KMS-11 (cell line): ENCODE measurements at regions not wholly inside any gene's neighbourhood (a gene's known extent, or its start where the extent isn't known, plus 50 kb on each side); places are given as distances from the start of the nearest gene placed in this dataset.

ENCODE experiments used
- H2AFZ ChIP-seq: fragments of 200-600 bp; sonication (generic); 2 replicates; pipeline ENCODE4 v1.6.1; 2016; ENCODE audit warnings: antibody characterized with exemption, mixed run types, low read depth
- H3K27ac ChIP-seq: fragments of 200-600 bp; sonication (generic); 2 replicates; pipeline ENCODE4 v1.6.1; 2016; ENCODE audit warnings: mild to moderate bottlenecking, mixed run types
- H3K27me3 ChIP-seq: fragments of 200-600 bp; sonication (generic); 2 replicates; pipeline ENCODE4 v1.6.1; 2017; ENCODE audit warnings: mild to moderate bottlenecking, low read depth, mixed run types, moderate library complexity; ENCODE audit not compliant: insufficient read depth
- H3K36me3 ChIP-seq: fragments of 200-600 bp; sonication (generic); 2 replicates; pipeline ENCODE4 v1.6.1; 2017; ENCODE audit warnings: mild to moderate bottlenecking, mixed run types; ENCODE audit not compliant: insufficient read depth
- H3K4me1 ChIP-seq: fragments of 200-600 bp; sonication (generic); 2 replicates; pipeline ENCODE4 v1.6.1; 2016; ENCODE audit warnings: mild to moderate bottlenecking, low read depth, mixed run types; ENCODE audit not compliant: poor library complexity, severe bottlenecking
- H3K4me2 ChIP-seq: fragments of 200-600 bp; sonication (generic); 2 replicates; pipeline ENCODE4 v1.7.0; 2016; ENCODE audit warnings: mild to moderate bottlenecking, mixed run types
- H3K4me3 ChIP-seq: fragments of 200-600 bp; sonication (generic); IDR thresholded peaks from 2 replicates; pipeline ENCODE4 v1.6.1; 2017; ENCODE audit warnings: low read depth, low read length, mixed read lengths; ENCODE audit not compliant: insufficient read depth
- H3K79me2 ChIP-seq: fragments of 200-600 bp; sonication (generic); 2 replicates; pipeline ENCODE4 v1.6.1; 2016; ENCODE audit warnings: low read depth, mixed run types; ENCODE audit not compliant: insufficient read depth
- H3K9ac ChIP-seq: fragments of 200-600 bp; sonication (generic); 2 replicates; pipeline ENCODE4 v1.6.1; 2016; ENCODE audit warnings: mild to moderate bottlenecking, mixed run types
- H4K20me1 ChIP-seq: fragments of 200-600 bp; sonication (generic); 2 replicates; pipeline ENCODE4 v1.6.1; 2016; ENCODE audit warnings: mild to moderate bottlenecking, mixed run types; ENCODE audit not compliant: insufficient read depth
- TF ChIP-seq, protein P1 (sequence below): fragments of 200-600 bp; sonication (generic); conservative IDR thresholded peaks from 2 replicates; pipeline ENCODE4 v1.6.1; 2017; ENCODE audit warnings: low read depth, mild to moderate bottlenecking, antibody characterized with exemption, low read length, moderate library complexity, mixed read lengths

DNA sequence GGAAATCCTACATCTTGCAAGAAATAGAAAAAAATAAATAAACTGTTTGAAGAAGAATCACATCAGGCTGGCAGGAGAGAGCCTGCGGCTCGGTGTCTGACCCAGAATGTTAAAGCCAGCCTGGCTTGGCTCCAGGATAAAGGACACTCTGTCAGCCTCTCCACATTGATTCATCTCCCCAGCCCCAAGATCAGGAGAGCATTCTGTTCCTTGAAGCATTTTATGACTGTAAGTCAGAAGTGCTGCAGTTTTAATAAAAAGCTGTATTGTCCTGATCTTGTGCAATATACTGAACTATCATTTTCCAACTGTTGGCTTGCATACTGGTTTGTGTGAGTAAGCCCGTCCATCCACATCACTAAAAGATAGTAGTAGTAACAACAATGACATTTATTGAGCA lies 426.6 kb downstream of the HAPSTR1 start:
- TF ChIP-seq, protein P1, sequence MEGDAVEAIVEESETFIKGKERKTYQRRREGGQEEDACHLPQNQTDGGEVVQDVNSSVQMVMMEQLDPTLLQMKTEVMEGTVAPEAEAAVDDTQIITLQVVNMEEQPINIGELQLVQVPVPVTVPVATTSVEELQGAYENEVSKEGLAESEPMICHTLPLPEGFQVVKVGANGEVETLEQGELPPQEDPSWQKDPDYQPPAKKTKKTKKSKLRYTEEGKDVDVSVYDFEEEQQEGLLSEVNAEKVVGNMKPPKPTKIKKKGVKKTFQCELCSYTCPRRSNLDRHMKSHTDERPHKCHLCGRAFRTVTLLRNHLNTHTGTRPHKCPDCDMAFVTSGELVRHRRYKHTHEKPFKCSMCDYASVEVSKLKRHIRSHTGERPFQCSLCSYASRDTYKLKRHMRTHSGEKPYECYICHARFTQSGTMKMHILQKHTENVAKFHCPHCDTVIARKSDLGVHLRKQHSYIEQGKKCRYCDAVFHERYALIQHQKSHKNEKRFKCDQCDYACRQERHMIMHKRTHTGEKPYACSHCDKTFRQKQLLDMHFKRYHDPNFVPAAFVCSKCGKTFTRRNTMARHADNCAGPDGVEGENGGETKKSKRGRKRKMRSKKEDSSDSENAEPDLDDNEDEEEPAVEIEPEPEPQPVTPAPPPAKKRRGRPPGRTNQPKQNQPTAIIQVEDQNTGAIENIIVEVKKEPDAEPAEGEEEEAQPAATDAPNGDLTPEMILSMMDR, result no peak
- H3K79me2 ChIP-seq, result no peaks in the 10 kb centered on the region
- no peak overlapping the region for H3K4me3 ChIP-seq
- H3K9ac ChIP-seq, result no peak overlapping the region
- no peak overlapping the region for H3K4me2 ChIP-seq
- no peaks in the 10 kb centered on the region for H3K36me3 ChIP-seq
- H3K27ac ChIP-seq, result no peak overlapping the region
- no peaks in the 10 kb centered on the region for H3K4me1 ChIP-seq
- no peaks in the 10 kb centered on the region for H4K20me1 ChIP-seq
- H3K27me3 ChIP-seq, result no peaks in the 10 kb centered on the region
- no peak overlapping the region for H2AFZ ChIP-seq

DNA sequence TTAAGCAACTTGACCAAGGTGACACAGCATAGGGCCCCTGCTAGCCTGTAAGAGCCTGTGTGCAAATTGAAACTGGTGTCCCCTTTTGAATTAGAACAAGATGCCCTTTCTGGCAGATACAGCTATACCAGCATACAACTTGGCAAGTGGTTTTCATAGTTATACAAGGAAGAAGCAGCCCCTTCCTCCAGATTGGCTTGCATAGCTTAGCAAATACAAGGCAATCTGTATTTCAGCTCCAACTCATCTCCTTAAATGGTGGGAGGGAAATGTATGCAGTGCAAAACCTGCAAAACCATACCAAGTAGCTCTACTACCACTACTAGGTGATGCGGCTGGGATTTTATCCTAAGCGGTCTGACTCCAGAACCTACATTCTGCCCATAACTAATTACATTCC lies 427.1 kb downstream of the HAPSTR1 start:
- TF ChIP-seq, protein P1, result no peak
- Histone ChIP-seq H3K4me1 (no peaks in the 10 kb centered on the region), H3K79me2 (no peaks in the 10 kb centered on the region)

DNA sequence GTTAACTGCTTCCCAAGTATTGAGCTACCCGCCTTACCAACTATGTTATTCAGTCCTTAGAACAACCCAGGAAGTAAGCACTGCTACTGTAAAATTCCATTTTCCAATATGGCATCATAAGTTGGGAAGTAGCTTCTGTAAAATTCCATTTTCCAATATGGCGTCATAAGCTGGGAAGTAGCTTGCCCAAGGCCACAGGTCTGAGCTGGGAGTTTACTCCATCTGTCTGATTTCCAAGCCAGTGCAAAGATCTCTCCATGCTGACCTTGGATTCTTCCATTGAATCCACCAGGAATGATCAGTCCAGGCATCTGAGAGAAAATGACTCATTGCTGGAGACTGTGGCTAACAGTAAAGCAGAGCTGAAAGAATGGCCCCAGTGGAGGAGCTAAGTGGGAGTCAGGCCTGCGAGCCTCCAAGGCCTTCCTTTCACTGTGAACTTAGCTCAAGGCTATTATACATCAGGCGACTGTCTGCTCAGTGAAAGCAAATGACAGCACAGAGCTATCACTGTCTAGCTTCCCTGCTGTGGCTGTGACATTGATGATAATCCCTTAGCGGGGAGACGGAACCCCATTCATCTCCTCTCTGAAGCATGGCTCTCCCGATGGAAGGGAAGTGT lies 430.4 kb downstream of the HAPSTR1 start:
- Histone ChIP-seq H4K20me1 (no peaks in the 10 kb centered on the region), H3K9ac (no peak overlapping the region), H3K4me3 (no peak overlapping the region), H3K4me1 (no peaks in the 10 kb centered on the region), H3K27ac (no peak overlapping the region), H3K79me2 (no peaks in the 10 kb centered on the region), H2AFZ (no peak overlapping the region), H3K36me3 (no peaks in the 10 kb centered on the region), H3K27me3 (no peaks in the 10 kb centered on the region), H3K4me2 (no peak overlapping the region)
- TF ChIP-seq, protein P1, result no peak

More for the DNA sequence above, 427.1 kb downstream of the HAPSTR1 start:
- Histone ChIP-seq H3K4me3 (no peak overlapping the region), H3K36me3 (no peaks in the 10 kb centered on the region), H2AFZ (no peak overlapping the region), H4K20me1 (no peaks in the 10 kb centered on the region), H3K27ac (no peak overlapping the region), H3K4me2 (no peak overlapping the region), H3K27me3 (no peaks in the 10 kb centered on the region), H3K9ac (no peak overlapping the region)

DNA sequence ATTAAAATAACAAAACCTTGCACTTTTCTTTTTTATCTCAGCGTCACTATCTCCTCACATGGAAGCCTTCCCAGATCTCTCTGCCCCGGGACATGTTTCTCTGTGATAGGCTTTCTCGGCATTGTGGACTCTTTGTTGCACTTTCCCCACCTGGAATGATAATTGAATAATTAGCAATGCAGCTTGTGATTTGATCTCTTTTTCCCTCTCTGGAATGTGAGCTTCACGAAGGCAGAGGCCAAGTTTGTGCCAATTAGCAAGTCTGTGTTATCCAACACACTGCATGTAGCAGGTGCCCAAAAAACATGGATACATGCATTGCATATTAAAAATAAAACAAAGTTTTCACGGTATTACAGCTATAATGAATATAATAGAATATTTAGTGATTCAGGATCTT lies 431.2 kb downstream of the HAPSTR1 start:
- Histone ChIP-seq H2AFZ (no peak overlapping the region), H3K4me3 (no peak overlapping the region), H3K4me2 (no peak overlapping the region), H3K27ac (no peak overlapping the region), H3K4me1 (no peaks in the 10 kb centered on the region), H4K20me1 (no peaks in the 10 kb centered on the region), H3K9ac (no peak overlapping the region), H3K79me2 (no peaks in the 10 kb centered on the region), H3K27me3 (no peaks in the 10 kb centered on the region), H3K36me3 (no peaks in the 10 kb centered on the region)
- TF ChIP-seq, protein P1, result no peak
